GM21576 (cell line): ENCODE measurements at regions not wholly inside any gene's neighbourhood (a gene's known extent, or its start where the extent isn't known, plus 50 kb on each side); places are given as distances from the start of the nearest gene placed in this dataset.
"Not testable (repeated sequence)": the region's sequence is repeated elsewhere in the genome, so short reads cannot be mapped to it uniquely, and the experiment has no call there.

Source experiments
- ATAC-seq: cut with Tn5 transposase; IDR thresholded peaks from one replicate; pipeline ENCODE4 v1.9.1; 2021; ENCODE audit warnings: mild to moderate bottlenecking, moderate library complexity; ENCODE audit not compliant: unreplicated experiment

GRCh38 chr2:41033127-41033526 lies 581.2 kb upstream of the SLC8A1 start:
- ATAC-seq: no peak

GRCh38 chr2:41038408-41038807 lies 586.5 kb upstream of the SLC8A1 start:
- ATAC-seq: no peak

GRCh38 chr2:41039750-41040149 lies 587.9 kb upstream of the SLC8A1 start:
- not testable (repeated sequence) for ATAC-seq

GRCh38 chr2:41040782-41041520 lies 589.1 kb upstream of the SLC8A1 start:
- no peak for ATAC-seq

GRCh38 chr2:41042343-41042742 lies 590.5 kb upstream of the SLC8A1 start:
- no peak for ATAC-seq

GRCh38 chr2:41061356-41061755 lies 609.5 kb upstream of the SLC8A1 start:
- no peak for ATAC-seq

GRCh38 chr2:41062336-41062735 lies 610.4 kb upstream of the SLC8A1 start:
- ATAC-seq: no peak

- no peak for ATAC-seq
These were observed 614.3 kb upstream of the SLC8A1 start for GRCh38 chr2:41066168-41066567.

- ATAC-seq: no peak
These were observed 616.9 kb upstream of the SLC8A1 start for GRCh38 chr2:41068740-41069139.

- no peak for ATAC-seq
These were observed 626.5 kb upstream of the SLC8A1 start for GRCh38 chr2:41078341-41078740.

- ATAC-seq: no peak
These were observed 627.1 kb upstream of the SLC8A1 start for GRCh38 chr2:41079011-41079410.

- no peak for ATAC-seq
These were observed 632.4 kb upstream of the SLC8A1 start for GRCh38 chr2:41084321-41084720.

- ATAC-seq: no peak
These were observed 636.1 kb upstream of the SLC8A1 start for GRCh38 chr2:41087946-41088345.

- ATAC-seq: no peak
These were observed 649.4 kb upstream of the SLC8A1 start for GRCh38 chr2:41101281-41101680.

GRCh38 chr2:41109744-41110143 lies 657.9 kb upstream of the SLC8A1 start:
- ATAC-seq: no peak

- no peak for ATAC-seq
These were observed 660.1 kb upstream of the SLC8A1 start for GRCh38 chr2:41111836-41112627.

- no peak for ATAC-seq
These were observed 664.4 kb upstream of the SLC8A1 start for GRCh38 chr2:41116106-41116797.

- no peak for ATAC-seq
These were observed 667.6 kb upstream of the SLC8A1 start for GRCh38 chr2:41119489-41119888.

GRCh38 chr2:41123341-41123740 lies 671.5 kb upstream of the SLC8A1 start:
- ATAC-seq: no peak

GRCh38 chr2:41127351-41127750 lies 675.5 kb upstream of the SLC8A1 start:
- no peak for ATAC-seq

- no peak for ATAC-seq
These were observed 678.1 kb upstream of the SLC8A1 start for GRCh38 chr2:41129988-41130387.

- ATAC-seq: no peak
These were observed 685.1 kb upstream of the SLC8A1 start for GRCh38 chr2:41137031-41137430.
